Kidney capillary endothelial cell (primary cell): ENCODE measurements at regions not wholly inside any gene's neighbourhood (a gene's known extent, or its start where the extent isn't known, plus 50 kb on each side); places are given as distances from the start of the nearest gene placed in this dataset.
"Not testable (repeated sequence)": the region's sequence is repeated elsewhere in the genome, so short reads cannot be mapped to it uniquely, and the experiment has no call there.

Experiments
- DNase-seq: peaks from one replicate; pipeline ENCODE4 v3.0.0-alpha.2; 2018; ENCODE audit warnings: low spot score

DNA sequence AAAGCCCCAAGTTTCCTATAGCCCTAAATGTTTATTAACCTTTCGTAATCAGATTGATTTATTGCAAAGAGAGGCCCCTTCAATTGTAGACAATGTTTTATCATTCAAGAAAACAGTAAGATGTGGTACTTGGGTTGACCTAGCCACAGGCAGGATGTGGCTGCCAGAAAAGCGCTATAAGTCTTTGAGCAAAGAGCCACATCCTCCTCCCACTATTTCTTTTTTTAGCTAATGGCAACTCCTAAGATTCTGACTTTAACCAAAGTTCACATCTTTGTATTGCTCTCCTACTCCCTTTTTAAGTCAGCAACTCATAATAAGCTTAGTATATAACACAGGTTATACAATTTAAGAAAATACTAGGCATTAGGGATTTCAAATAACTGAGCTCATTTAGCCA, 70.7 kb upstream of the PPP3CA start:
- DNase-seq = no peak

GRCh38 chr4:101417046-101417445, 69.7 kb upstream of the PPP3CA start:
- no peak for DNase-seq

DNA sequence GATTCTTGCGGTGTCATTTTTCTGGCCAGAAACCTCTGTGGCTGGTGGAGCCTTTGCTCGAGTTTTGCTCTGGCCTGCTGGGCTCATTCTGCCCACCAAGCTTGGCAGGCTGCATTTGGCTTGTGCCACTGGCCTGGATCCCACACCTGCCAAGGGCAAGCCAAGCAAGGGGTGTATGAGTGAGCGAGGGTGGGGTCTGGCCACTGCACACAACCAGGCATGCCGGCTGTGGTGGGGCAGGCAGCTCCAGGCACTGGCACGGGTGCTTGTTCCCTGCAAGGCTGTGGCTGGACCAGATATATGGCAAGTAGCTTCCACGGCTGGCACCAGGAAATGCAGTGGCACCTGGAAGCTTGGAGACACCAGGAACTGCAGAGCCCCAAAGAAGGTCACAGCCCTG, 68.6 kb upstream of the PPP3CA start:
- no peak for DNase-seq

DNA sequence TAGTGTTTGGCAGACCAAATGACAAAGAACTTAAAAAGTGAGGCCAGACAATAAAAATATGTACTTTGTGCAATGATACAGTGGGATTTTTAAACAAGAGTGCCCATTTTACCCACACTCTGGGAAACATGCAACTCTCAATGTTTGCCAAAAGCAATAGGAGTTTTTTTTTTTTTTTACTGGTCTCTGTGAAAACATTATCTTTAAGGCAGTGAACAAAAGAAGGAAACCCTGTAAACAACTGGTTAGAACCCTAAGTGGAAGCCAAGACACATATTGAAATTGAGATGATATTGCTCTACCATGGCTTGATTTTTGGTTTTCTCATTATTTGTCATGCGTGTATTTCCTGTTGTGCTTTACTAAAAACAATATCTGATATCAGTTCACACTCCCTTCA, 67.2 kb upstream of the PPP3CA start:
- no peak for DNase-seq

DNA sequence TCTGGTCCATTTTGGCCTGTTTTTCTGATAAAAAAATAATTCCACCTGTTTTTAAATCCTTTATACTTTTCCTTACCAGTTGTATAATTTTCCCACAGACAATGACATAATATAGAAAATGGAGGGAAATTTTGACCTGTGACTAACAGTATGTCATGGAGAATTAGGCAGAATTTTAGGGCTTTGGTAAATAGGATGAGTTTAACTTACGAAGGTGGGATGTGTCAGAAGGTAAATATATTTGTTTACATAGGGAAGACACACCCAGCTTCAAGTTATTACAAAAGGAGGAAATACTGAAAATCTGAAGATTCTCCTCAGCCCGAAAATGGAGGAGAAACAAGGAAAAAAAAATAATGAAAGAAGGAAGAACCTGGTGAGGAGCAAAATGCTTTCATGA, 64.6 kb upstream of the PPP3CA start:
- DNase-seq = no peak

DNA sequence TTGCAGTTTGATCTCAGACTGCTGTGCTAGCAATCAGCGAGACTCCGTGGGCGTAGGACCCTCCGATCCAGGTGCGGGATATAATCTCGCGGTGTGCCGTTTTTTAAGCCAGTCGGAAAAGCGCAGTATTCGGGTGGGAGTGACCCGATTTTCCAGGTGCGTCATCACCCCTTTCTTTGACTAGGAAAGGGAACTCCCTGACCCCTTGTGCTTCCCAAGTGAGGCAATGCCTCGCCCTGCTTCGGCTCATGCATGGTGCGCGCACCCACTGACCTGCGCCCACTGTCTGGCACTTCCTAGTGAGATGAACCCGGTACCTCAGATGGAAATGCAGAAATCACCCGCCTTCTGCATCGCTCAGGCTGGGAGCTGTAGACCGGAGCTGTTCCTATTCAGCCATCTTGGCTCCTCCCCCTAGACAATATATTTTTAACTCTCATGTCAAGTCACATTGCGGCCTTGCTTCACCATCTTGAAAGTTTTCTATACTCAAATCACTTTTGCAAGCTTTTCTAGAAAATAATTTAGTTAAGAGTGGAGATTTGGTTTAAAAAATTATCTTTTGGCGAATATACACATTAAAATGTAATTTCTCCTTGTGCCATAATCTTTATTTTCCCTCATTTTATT, 64.1 kb upstream of the PPP3CA start:
- not testable (repeated sequence) for DNase-seq

- DNase-seq = no peak
Observed at GRCh38 chr4:101400096-101400495, 52.8 kb upstream of the PPP3CA start.

DNA sequence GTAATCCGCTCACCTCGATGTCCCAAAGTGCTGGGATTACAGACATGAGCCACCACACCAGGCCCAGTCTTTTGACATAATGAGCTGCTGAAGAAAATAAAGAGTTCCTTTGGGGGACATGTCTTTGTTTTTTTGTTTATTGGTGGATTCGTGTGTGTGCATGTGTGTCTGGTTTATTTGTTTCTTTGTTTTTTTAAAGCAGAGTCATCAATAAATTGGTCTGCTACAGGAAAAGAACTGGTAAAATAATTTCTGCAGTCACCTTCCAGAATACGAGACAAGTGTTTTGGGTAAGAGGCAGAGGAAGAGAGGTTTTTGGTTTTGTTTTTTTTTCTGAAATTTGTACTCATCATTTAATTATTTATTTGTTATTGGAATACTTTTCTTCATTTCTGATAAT, 51.5 kb upstream of the PPP3CA start:
- DNase-seq = no peak
